ENCODE measurements at regions not wholly inside any gene's neighbourhood (a gene's known extent, or its start where the extent isn't known, plus 50 kb on each side); places are given as distances from the start of the nearest gene placed in this dataset.

DNA sequence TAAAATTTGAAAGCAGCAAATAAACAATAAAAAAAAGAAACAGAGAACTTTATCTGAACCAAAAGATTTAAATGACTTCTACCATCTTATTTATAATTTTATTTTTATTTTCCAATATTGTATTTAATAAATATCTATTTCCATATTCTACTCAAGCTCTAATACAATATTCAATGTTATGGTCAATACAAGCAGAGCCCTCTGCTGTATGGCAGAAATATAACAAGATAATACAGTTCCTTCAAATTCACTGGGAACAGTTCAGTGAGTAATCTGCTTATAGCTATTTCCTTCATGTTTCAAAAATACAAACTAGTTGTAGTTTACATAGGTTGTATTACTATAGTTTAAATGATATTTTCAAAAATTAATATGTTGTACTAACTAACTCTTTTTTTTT lies 332.7 kb downstream of the PRDM9 start:
- DNase-seq: no peak
- Histone ChIP-seq H3K9me3 (peaks cover 0 to 18% (median 13%) of the 10 kb centered on the region in 4 donors), H3K27me3 (no peaks in the 10 kb centered on the region), H3K4me3 (no peak overlapping the region), H3K36me3 (no peaks in the 10 kb centered on the region), H3K27ac (no peak overlapping the region), H3K4me1 (no peaks in the 10 kb centered on the region)
- intact Hi-C loops (cut with DNase I; ENCODE audit: low total_unique reads): no loop called here
- no peak for TF ChIP-seq POLR2AphosphoS5 (IDR thresholded peaks at IDR 0.05)
- no peak for TF ChIP-seq POLR2A (IDR thresholded peaks at IDR 0.05)
- TF ChIP-seq, protein P1, sequence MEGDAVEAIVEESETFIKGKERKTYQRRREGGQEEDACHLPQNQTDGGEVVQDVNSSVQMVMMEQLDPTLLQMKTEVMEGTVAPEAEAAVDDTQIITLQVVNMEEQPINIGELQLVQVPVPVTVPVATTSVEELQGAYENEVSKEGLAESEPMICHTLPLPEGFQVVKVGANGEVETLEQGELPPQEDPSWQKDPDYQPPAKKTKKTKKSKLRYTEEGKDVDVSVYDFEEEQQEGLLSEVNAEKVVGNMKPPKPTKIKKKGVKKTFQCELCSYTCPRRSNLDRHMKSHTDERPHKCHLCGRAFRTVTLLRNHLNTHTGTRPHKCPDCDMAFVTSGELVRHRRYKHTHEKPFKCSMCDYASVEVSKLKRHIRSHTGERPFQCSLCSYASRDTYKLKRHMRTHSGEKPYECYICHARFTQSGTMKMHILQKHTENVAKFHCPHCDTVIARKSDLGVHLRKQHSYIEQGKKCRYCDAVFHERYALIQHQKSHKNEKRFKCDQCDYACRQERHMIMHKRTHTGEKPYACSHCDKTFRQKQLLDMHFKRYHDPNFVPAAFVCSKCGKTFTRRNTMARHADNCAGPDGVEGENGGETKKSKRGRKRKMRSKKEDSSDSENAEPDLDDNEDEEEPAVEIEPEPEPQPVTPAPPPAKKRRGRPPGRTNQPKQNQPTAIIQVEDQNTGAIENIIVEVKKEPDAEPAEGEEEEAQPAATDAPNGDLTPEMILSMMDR (IDR thresholded peaks at IDR 0.05): no peak
- TF ChIP-seq EP300 (IDR thresholded peaks at IDR 0.05): no peak

DNA sequence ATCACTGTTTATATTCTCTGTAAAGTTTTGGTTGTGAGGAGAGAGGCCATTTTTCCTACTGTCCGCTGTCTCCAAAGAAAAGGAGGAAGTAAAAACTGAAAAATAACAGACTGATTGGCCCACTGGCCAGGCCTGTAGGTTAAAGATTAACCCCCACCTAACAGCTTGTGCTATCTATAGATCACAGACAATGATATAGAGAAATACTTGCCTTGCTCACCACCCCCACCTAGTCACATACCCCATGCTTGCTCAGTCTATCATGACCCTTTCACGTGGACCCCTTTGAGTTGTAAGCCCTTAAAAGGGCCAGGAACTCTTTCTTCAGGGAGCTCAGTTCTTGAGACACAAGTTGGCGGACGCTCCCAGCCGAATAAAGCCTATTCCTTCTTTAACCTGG lies 357.4 kb downstream of the PRDM9 start:
- peaks cover 0 to 4% (median 0%) of the 10 kb centered on the region in 4 donors for H3K9me3 ChIP-seq
- intact Hi-C loops (cut with DNase I; ENCODE audit: low total_unique reads): no loop called here

GRCh38 chr5:23877847-23878246 lies 370.4 kb downstream of the PRDM9 start:
- no peak overlapping the region for H3K4me3 ChIP-seq
- no peaks in the 10 kb centered on the region for H3K36me3 ChIP-seq
- H3K9me3 ChIP-seq: no peaks in the 10 kb centered on the region
- no peak for DNase-seq
- no peak for TF ChIP-seq POLR2AphosphoS5 (IDR thresholded peaks at IDR 0.05)
- TF ChIP-seq EP300 (IDR thresholded peaks at IDR 0.05): no peak
- TF ChIP-seq POLR2A (IDR thresholded peaks at IDR 0.05): no peak
- intact Hi-C loops (cut with DNase I; ENCODE audit: low total_unique reads): no loop called here
- no peaks in the 10 kb centered on the region for H3K4me1 ChIP-seq
- no peaks in the 10 kb centered on the region for H3K27me3 ChIP-seq
- no peak overlapping the region for H3K27ac ChIP-seq
- 90 to 95% (median 91%) methylated on average over 3 of the region's 3 CpGs for WGBS, 5 donors

More for the DNA sequence above, 357.4 kb downstream of the PRDM9 start:
- WGBS, 5 donors: 62 to 70% (median 70%) methylated on average over 5 of the region's 5 CpGs
- DNase-seq: no peak
- no peaks in the 10 kb centered on the region for H3K36me3 ChIP-seq
- no peaks in the 10 kb centered on the region for H3K27me3 ChIP-seq
- TF ChIP-seq, protein P1 (IDR thresholded peaks at IDR 0.05): no peak
- TF ChIP-seq POLR2AphosphoS5 (IDR thresholded peaks at IDR 0.05): no peak
- no peak overlapping the region for H3K27ac ChIP-seq
- no peak overlapping the region for H3K4me3 ChIP-seq
- no peaks in the 10 kb centered on the region for H3K4me1 ChIP-seq

- WGBS, 5 donors: 80 to 85% (median 82%) methylated on average over 4 of the region's 4 CpGs
- Histone ChIP-seq H3K27ac (no peak overlapping the region), H3K36me3 (no peaks in the 10 kb centered on the region)
Measured at GRCh38 chr5:23884405-23885031, 377.1 kb downstream of the PRDM9 start.

GRCh38 chr5:23893561-23893960 lies 386.2 kb downstream of the PRDM9 start:
- H3K9me3 ChIP-seq: peaks cover 0 to 35% (median 14%) of the 10 kb centered on the region in 4 donors
- H3K36me3 ChIP-seq: no peaks in the 10 kb centered on the region
- no peak overlapping the region for H3K27ac ChIP-seq
- H3K27me3 ChIP-seq: no peaks in the 10 kb centered on the region
- no peaks in the 10 kb centered on the region for H3K4me1 ChIP-seq
- DNase-seq: no peak
- intact Hi-C loops (cut with DNase I; ENCODE audit: low total_unique reads): no loop called here
- WGBS, 5 donors: 90 to 92% (median 91%) methylated on average over 5 of the region's 5 CpGs
- no peak overlapping the region for H3K4me3 ChIP-seq
- TF ChIP-seq POLR2AphosphoS5 (IDR thresholded peaks at IDR 0.05) (no peak), EP300 (IDR thresholded peaks at IDR 0.05) (no peak), POLR2A (IDR thresholded peaks at IDR 0.05) (no peak)
- TF ChIP-seq, protein P1 (IDR thresholded peaks at IDR 0.05): no peak

More at GRCh38 chr5:23884405-23885031, 377.1 kb downstream of the PRDM9 start:
- TF ChIP-seq, protein P1 (IDR thresholded peaks at IDR 0.05): no peak
- TF ChIP-seq EP300 (IDR thresholded peaks at IDR 0.05) (no peak), POLR2A (IDR thresholded peaks at IDR 0.05) (no peak), POLR2AphosphoS5 (IDR thresholded peaks at IDR 0.05) (no peak)
- Histone ChIP-seq H3K4me3 (no peak overlapping the region), H3K27me3 (no peaks in the 10 kb centered on the region), H3K9me3 (no peaks in the 10 kb centered on the region), H3K4me1 (no peaks in the 10 kb centered on the region)
- DNase-seq: no peak
- intact Hi-C loops (cut with DNase I; ENCODE audit: low total_unique reads): no loop called here
